ENCODE measurements at regions not wholly inside any gene's neighbourhood (a gene's known extent, or its start where the extent isn't known, plus 50 kb on each side); places are given as distances from the start of the nearest gene placed in this dataset.

DNA sequence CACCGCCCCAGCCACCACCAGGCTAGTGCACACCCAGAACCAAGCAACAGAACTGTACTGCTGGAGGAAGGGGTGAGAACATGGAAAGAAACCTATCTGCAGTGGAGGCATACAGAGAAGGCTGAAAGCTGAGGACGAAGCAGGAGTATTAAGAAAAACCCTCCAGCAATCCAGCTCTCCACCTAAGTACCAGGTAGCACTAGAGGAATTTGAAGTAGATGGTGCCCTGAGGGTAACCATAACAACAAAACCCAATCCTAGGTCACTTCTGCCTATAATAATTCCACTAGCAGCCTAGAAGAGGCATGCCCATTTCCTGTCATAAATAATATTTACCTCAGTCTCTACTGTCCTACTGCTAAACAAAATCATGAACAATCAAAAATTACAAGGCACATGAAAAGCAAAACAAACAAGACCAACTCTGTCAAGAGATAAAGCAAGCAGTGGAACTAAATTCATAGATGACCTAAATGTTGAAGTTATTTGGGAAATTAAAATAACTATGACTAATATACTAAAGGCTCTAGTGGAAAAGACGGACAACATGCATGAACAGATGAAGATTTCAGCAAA is 51.1 kb downstream of the HYCC1 start:
- DNase-seq (ENCODE audit: low spot score) = no peak
- Histone ChIP-seq H3K27ac (no peak overlapping the region), H3K4me3 (no peak overlapping the region)
- TF ChIP-seq, protein P1, sequence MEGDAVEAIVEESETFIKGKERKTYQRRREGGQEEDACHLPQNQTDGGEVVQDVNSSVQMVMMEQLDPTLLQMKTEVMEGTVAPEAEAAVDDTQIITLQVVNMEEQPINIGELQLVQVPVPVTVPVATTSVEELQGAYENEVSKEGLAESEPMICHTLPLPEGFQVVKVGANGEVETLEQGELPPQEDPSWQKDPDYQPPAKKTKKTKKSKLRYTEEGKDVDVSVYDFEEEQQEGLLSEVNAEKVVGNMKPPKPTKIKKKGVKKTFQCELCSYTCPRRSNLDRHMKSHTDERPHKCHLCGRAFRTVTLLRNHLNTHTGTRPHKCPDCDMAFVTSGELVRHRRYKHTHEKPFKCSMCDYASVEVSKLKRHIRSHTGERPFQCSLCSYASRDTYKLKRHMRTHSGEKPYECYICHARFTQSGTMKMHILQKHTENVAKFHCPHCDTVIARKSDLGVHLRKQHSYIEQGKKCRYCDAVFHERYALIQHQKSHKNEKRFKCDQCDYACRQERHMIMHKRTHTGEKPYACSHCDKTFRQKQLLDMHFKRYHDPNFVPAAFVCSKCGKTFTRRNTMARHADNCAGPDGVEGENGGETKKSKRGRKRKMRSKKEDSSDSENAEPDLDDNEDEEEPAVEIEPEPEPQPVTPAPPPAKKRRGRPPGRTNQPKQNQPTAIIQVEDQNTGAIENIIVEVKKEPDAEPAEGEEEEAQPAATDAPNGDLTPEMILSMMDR (IDR thresholded peaks at IDR 0.05) = no peak

DNA sequence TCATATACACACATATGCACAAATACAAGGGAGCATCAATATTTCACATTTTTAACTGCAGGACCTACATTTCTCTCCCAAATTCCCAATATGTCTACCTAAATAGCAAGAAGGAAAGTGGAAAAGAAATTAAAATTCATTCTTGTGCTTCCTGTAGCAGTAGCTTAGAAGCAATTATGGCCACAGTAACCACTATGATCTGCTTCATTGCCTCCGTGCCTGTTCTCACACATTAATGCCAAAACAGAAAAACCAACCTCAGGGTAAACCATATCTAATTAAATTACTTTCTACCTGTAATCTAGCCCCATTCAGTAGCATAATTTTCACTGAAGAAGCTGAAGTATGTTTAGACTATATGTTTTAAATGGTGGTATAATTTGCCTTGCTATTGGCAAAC is 55.2 kb downstream of the HYCC1 start:
- no peak for DNase-seq (ENCODE audit: low spot score)
- Histone ChIP-seq H3K27ac (no peak overlapping the region), H3K4me3 (no peak overlapping the region)
- TF ChIP-seq, protein P1 (IDR thresholded peaks at IDR 0.05) = no peak

DNA sequence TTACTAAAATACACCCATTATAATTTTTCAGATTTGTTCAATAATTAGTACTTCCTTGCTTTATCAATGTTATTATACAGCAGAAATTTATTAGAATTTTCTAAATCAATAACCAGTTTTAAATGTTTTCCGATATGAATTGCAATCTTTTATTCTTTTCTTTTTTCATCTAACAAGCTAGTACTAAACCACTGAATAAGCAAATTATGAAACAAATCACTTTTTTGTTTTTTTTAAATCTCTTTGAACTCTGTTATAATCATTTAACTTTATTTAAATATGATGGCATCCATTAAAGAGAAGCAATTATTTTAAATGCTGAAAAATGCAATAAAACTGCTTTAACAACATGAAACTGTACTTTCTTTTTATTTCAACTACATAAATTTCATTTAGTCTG is 59.7 kb downstream of the HYCC1 start:
- TF ChIP-seq, protein P1 (IDR thresholded peaks at IDR 0.05) = no peak
- H3K4me3 ChIP-seq = no peak overlapping the region
- no peak overlapping the region for H3K27ac ChIP-seq
- DNase-seq (ENCODE audit: low spot score) = no peak

DNA sequence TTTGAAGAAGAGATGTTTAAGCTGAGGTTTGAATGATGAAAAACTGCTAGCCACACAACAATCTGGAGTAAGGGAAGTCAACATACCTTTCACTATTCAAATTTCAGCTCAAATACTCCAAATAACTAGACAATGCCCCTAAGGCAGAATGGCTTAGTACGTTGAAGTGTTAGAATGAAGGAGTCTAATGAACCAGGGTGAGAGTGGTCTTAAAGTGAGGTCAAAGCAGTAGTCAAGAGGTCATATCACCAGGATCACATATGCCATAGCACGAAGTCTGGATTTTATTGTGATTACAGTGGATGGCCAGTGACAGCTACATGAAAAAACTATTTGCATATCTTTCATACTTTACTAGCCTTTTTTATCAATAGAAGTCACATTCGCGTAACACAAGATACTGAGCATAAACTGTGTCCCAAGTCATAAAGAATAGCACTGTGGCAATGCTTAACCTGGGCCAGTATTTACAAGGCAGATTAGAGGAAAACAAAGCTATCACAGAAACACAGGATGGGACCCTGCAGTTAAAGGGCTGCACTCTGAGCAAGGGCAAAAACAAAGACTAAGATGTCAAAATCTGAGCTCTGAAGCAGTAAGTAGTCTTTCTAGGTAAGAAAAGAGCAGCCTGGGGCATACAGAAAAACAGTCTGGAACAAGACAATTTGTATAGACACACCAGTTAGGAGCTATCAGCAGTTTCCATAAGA is 61.5 kb downstream of the HYCC1 start:
- Histone ChIP-seq H3K4me3 (no peak overlapping the region), H3K27ac (no peak overlapping the region)
- TF ChIP-seq, protein P1 (IDR thresholded peaks at IDR 0.05) = no peak
- no peak for DNase-seq (ENCODE audit: low spot score)

DNA sequence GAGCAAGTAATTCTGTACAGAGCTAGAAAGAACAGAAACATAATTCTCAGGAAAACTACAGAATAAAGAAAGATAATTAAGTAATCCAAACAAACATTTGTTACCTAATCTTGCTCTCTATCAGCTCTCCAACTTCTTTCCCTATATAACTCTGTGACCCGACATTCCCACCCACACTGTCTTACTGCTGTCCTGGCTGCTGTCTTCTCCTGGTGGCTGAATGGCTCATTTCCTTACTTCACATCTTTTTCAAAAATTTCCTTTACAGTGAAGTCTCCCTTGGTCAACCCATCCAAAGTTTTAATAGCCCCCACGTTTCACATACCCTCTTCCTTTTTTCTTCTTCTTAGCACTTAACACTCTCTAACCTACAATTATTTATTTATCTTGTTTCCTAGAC is 64.0 kb downstream of the HYCC1 start:
- no peak for DNase-seq (ENCODE audit: low spot score)
- Histone ChIP-seq H3K27ac (no peak overlapping the region), H3K4me3 (no peak overlapping the region)
- TF ChIP-seq, protein P1 (IDR thresholded peaks at IDR 0.05) = no peak

DNA sequence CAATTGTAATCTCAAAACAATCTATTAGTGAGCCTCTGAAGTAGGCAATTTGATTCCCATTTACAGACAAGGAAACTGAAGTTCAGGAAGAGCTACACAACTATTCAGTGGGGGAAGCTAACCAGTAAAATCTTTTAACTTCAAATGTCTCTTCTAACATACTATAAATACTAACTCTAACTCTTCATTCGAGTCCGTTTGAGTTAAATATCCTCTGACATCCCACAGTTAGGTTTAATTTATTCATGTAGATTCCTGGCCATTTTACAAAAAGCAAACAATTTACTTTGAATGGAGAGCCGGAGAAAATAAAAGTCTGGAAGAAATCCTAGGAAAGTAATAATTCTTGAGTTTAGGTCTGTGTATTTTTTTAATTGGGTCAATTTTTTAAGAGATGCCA is 64.7 kb downstream of the HYCC1 start:
- TF ChIP-seq, protein P1 (IDR thresholded peaks at IDR 0.05) = no peak
- no peak for DNase-seq (ENCODE audit: low spot score)
- H3K27ac ChIP-seq = no peak overlapping the region
- H3K4me3 ChIP-seq = no peak overlapping the region

DNA sequence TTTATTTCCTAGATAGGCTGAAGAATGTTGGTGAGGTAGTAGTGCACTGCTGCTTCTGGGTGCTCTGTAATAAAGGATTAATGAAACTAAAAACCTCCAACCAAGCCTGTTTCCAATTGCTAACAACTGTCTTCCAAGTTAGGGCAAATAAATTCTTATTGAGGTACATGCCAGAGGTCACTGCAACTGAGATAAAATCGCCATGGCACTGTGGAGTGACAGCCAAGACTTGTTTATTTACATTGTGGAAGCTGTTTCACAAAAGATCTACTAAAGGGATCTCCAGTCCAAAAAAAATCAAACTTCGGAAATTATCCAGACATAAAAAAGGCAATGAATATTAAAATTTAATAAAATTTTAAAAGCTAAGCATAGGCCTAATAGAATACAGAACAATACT is 65.2 kb downstream of the HYCC1 start:
- TF ChIP-seq, protein P1 (IDR thresholded peaks at IDR 0.05) = no peak
- Histone ChIP-seq H3K4me3 (no peak overlapping the region), H3K27ac (no peak overlapping the region)
- DNase-seq (ENCODE audit: low spot score) = no peak

All from coronary artery (tissue), 2 donors.